ENCODE measurements at regions not wholly inside any gene's neighbourhood (a gene's known extent, or its start where the extent isn't known, plus 50 kb on each side); places are given as distances from the start of the nearest gene placed in this dataset.

DNA sequence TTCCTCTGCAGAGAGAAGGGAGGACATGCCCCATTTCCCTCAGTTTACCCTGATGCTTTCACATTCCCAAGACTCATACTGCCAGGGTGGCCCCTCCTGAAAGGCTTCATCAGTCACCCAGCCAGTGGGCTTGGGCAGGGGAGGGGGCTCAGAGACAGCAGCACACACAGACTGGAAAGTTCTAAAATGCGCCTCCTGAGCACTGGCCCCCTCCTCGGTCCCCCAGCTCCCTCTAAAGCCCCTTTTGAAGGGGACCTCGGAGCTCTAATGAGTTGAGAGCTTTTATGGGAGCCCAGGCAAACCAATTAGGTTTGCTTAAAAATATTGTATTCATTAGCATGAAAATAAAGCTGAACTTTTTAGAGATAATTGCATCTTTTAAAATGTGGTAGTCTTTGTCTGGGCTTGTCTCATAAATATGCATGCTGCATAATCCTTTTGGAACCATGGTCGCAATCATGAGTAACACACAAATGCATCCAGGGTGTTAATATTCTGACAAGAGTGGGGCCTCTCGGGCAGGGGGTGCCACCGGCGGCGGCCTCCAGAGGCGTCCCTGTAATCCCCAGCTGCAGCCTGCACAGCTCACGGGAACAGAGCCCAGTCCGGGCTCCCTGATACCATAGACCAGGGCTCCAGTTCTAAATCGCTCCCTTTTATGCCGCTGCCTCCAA is 78.5 kb downstream of the RPLP1 start:
- DNase-seq: no peak

DNA sequence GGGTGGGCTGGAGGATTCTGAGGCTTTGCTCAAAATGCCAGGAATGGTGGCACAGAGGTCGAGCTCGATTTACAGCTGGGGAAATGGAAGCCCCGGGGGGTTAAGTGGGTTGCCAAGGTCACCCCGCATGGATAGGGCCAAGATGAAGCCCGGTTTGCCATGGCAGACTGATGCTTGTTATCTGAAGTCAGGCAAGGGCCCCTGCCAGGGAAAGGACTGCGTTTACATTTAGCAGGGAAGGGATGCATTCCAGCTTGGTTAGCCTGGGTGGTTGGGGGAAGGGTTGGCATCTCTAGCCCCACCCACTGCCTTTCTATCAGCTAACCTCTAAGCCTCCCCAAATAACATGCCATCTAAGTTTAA is 79.0 kb downstream of the RPLP1 start:
- no peak for DNase-seq

DNA sequence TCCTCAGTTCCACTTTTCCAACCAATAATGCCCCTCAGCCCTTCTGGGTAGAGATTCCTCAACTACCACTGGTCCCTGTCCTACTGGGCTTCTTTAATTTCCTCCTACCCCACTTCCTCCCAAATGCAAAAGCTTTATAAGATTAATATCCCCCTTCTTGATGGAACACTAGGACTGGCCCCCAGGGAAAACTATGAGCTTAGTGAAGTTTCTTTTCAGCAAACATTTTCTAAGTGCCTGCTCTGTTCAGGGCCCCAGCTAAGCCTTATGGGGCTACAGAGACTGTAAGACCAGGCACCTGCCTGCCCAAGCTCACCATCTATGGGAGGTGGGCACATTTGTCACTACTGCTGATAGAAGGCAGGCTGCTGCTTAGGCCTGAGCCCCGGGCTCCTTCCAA is 79.4 kb downstream of the RPLP1 start:
- DNase-seq: no peak

DNA sequence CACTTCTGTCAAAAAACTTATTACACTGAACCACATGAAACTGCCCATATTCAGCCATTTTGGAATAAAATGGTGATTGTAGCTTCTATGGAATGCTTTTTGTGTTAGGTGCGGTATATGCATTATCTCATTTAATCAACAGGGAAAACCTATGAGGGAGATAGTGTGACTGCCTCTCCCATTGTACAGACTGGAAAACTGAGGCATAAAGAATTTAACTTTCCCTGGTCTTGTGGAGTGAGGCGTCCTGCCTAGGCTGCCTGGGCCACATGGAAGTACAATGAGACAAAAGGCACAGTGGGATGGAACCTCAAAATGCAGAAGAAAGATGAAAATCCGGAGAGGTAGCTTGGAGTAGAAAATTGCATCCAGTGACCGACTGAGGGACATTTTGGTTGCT is 80.2 kb downstream of the RPLP1 start:
- no peak for DNase-seq

DNA sequence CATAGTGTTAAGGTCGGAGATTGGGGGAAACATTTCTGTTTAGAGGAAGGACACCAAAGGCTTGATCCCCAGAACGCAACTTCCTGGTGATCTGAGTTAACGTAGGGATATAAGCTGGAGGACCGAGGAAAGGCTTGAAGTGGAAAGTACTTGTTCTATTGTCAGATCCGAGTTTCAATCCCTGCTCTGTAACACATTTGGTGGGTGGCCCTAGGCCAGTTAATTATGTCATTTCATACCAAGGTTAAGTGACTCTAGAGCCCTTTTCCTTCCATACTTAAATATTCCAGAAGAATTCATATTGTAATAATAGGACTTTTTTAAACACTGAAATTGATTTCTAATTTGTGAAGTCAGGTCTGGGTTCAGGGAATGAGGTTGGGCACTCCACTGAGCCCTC is 80.9 kb downstream of the RPLP1 start:
- DNase-seq: no peak

DNA sequence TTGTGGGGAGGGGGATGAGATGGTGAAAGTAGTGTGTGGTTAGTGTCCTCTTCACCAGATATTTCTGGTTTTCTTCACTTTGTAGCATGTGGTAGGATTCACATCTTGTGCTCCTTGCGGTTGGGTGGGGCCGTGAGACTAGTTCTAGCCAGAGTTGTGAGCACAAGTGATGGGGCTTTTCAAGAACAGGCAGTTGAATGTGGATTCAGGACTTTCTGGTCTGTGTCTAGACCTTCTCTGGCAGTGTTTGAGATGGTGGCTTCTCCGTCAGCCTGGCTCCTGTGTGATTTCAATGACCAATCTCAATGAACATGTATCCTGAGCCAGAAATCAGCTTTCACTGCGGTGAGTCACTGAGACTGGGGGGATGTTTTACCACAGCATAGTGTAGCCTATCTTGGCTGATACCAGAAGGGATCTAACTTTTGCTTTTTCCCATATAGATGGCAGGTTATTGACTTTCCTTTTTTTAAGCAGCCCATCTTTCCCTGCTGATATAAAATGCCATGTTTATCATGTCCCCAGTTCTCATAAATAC is 82.6 kb downstream of the RPLP1 start:
- DNase-seq: no peak

DNA sequence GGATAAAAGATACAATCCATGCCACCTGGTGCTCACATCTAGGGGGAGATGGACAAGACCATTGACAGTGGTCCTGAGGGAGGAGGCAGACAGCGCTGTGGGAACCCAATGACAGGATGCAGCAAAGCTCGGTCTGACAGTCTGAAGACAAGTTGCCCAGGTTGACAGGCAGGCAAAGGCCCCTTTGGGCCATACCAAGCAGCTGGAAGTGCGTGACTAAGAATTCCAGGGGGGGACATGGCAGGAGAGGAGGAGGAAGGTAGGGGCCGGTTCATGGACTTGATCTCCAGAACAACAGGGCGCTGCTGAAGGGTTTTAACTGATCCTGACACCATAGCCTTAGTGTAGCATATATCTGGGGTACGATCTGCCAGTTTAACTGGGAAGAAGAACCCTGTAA is 83.4 kb downstream of the RPLP1 start:
- DNase-seq: no peak

DNA sequence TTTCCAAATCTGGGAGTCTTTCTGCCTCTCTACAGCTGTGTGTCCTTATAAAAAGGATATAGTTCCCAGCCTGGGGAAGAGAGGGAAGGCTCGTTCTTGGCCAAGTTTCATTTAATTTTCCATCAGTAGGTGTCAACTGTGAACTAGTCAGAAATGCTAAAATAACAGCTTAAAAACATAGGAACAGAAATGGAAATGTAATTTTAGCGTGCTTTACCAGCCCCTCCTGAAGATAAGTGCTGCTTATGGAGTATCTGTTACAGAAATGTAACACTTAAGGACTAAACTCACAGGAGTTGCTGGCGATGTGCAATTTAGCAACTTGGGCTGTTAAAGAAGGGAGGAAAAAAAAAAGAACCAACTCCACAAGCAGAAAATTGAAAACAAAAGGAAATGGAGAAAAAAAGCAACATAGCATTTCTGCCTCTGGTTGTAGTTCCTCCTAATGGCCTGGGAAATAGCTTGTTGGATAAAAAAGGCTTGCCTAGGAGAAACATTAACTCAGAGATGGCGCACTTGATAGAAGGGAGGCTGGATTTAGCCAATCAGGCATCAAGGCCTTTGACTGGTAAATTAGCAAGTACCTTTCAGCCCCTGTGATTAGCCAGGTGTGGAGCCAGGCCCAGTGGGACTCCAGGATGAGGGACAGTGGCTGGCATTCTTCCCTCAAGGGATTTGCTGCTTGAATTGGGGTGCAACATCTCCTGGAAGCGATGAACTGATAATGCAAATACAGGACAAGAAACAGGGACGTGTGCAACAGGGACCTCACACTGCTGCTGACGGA is 84.3 kb downstream of the RPLP1 start:
- no peak for DNase-seq

DNA sequence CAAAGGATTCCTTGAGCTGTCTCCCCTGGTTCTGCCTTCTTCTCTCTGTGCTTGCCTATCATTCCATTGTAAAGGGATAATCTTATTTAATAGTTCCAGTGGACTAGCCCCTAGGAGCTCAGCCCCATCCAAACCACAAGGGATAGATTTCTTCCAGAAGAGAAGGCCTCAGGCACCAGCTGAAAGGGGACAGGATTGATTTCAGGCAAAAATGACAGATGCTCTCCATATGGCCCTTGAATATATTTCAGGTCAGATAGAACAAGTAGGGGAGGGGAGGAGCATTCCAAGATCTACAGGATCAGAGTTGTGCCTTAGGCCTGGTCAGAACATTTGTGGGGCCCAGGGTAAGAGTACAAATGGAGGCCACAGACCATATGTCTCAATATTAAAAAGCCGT is 85.3 kb downstream of the RPLP1 start:
- DNase-seq: no peak

DNA sequence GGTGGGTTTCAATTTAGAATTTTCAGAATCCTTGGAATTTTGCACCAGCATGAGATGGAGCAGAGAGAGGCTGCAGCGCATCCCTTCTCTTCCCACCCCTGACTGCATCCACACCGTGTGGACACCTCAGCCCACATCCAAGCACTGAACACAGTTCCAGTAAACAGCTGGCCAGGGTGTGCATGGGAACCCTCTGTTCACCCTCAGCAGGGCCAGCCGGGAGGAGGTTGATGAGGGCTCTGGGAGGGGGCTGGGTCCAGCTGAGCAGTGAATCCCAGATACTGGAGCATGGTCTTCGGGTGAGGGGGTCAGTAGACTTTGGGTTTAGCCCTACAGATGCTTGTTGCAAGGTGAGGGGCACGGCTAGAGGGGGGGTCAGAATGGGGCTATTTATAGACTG is 85.8 kb downstream of the RPLP1 start:
- no peak for DNase-seq

DNA sequence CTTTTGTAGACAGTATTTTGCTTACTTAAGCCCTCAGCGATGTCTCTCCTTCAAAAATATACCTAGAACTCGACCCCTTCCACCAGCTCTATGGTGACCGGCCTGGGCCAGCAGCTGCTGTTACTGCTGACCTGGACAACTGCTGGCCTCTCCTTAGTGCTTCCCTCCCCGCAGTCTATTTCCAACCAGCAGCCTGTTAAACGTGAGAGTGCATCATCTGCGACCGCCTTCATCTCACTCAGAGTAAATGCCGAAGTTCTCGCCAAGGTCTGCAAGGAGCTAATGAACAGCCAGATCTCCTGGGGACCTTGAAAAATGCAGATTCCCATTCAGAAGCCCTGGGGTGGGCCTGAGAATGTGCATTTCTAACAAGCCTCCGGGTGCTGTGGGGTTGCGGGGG is 86.7 kb downstream of the RPLP1 start:
- no peak for DNase-seq

DNA sequence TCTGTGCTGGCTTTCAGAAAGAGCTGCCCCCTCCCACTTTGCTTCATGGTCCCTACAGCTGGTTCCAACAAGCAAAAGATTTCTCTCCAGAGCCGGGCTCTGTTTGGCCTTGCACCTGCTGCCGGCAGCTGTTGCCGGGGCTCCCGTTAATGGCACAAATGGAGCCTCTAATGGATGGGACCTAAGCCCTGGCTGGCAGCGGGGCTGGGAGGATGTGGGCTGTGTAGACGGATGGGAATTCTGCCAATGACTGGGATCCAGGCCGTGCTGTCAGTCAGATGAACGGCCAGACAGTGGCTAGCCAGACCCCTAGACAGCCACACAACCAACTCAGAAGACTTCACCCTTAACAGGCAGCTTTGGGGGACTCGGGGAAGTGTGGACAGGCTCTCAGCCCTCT is 88.0 kb downstream of the RPLP1 start:
- DNase-seq: no peak

DNA sequence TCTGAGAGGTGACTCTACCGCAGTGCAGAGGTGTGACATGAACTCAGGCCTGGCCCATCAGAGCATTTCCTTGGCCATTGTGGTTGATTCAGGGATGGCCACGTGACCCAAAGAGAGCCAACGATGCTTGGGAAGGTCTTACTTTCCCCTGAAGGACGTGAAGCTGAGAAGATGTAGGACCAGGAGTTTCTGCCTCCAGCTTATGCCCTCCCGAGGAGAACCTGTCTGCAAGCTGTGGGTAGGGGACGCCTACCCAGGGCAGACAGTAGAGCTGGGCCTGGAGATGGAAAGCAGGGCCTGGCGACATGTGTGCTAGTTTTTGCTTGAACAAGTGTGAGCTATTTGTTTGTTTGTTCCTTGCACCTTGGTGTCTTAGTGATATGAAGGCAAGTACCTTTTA is 89.4 kb downstream of the RPLP1 start:
- DNase-seq: no peak

DNA sequence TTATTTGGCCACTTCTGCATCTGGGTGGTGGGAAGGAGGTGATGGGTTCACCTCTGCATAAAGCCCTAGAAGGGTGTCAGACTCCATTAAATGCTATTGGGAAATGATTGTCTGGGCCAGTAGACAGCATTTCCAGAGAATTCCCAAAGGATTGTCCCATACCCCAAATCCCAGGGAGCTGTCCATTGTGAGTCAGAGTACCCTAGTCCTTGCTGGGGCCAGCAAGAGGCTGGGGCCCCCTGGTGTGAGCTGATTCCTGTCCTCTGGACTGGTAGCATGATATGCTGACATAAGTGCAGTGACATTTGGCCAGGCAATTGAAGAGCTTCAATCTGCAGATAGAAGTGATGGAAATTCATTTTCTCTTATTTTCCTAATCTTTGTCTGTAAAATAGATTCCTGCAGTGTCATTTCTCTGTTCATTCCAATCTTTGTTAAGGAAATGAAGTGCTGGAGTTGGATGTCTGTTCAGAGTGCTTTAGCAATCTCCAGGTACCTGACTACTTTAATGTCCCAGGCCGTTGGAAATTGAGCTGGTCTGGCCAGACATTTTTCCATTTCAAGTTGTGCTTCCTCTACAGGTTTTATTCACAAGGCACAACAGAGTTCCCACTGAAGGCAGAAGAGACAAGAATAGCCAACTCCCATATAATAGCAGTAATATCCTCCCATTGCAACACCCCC is 91.2 kb downstream of the RPLP1 start:
- DNase-seq: no peak

DNA sequence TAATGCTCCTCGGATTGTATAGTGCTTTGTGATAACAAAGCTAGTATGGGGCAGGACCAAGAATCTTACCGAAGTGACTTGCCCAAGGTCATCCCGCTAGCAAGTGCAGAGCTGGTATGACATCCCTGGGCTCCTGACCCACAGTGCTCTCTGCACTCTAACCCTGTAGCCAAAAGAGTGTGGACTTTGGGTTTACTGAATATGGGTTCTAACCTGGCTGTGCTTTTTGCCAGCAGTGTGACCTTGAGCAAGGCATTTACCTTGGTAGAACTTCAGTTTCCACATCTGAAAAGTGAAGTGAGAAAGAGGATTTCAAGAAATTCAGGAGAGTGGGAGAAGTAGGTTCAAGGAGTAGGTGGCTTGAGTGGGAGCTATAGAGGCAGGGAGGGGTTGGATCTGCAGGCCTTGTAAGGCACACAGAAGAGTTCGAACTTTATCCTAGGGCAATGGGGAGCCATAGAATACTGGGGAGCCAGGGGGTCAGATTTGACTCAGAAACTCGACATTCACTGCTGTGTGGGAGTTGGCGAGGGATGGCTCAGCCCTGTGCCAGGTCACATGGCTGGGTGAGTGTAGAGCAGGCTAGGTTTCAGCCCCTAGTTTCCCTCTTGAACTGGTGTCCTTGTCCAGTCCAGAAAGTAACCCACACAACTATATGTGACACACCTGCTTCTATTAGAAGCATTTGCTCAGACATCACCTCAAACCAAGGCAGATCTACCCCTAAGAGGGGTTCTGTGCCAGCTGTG is 91.9 kb downstream of the RPLP1 start:
- DNase-seq: no peak

DNA sequence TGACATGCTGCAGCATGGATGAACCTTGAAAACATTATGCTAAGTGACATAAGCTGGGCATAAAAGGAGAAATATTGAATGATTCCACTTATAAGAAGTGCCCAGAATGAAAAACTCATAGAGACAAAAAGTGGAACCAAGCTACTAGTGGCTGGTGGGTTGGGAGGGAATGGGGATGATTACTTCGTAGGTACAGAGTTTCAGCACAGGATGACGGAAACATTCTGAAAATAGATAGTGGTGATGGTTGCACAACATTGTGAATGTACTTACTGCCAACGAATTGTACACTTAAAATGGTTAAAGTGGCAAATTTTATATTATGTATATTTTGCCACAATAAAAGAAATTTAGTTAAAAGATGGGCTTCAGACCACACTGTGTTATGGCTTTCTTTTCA is 93.6 kb downstream of the RPLP1 start:
- DNase-seq: no peak

DNA sequence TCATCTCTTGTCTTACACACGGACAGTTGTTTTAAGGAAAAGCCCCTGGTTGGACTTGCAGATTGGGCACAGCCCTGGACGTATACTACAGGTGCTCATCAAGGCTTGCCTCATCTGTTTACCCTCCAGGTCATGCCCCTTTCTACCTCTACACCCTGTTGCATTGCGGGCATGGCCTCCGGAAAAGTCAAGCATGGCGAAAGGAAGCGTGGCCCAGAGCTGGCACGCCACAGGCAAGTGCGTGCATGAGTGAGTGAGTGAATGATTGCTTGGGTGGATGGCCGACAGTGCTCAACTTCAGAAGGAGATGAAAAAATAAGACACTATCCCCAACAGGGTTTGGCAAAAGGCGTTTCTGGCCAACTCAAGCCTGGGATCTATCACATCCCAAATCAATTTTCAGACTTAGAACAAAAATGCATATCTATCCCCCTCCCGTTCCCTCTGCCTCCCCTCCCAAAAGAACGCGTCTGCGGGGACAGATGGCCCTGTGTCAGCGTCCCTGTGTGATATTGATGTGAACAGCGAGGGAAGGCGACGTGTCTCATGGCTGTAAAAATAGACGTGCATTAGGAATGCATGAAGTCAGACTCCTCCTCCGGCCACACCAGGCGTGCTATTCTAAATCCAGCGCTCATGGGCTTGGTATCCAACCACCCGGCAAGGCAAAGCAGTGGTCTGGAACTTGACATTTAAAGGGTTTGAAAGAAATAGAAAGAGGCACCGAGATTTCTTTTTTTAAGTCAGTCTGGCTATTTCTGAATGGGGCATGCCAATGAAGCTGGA is 96.0 kb downstream of the RPLP1 start:
- no peak for DNase-seq

DNA sequence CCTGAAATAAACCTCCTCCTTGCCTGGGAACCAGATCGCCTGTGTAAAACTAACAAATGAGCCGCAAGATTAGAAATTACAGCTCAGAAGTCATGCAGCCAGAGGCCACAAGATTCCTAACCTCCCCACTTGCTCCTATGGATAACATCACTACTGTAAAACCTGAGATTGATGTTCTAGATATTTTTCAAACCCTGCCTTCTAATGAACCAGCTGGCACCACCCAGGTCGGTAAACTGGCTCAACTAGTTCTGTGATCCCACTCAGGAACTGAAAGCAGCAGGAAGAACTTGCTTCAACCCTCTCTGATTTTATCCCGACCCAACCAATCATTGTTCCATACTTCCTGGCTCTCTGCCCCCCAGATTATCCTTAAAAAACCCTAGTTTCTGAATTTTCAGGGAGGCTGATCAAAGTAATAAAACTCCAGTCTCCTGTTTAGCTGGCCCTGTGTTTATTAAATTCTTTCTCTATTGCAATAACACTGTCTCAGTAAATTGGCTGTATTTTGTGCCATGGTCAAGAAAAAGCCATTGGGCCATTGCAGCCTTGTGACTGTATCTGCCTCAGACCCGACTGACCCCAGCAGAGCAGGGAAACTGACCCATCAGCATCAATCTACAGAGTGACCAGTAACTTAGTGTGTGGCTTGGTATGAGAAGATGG is 98.9 kb downstream of the RPLP1 start:
- DNase-seq: no peak

DNA sequence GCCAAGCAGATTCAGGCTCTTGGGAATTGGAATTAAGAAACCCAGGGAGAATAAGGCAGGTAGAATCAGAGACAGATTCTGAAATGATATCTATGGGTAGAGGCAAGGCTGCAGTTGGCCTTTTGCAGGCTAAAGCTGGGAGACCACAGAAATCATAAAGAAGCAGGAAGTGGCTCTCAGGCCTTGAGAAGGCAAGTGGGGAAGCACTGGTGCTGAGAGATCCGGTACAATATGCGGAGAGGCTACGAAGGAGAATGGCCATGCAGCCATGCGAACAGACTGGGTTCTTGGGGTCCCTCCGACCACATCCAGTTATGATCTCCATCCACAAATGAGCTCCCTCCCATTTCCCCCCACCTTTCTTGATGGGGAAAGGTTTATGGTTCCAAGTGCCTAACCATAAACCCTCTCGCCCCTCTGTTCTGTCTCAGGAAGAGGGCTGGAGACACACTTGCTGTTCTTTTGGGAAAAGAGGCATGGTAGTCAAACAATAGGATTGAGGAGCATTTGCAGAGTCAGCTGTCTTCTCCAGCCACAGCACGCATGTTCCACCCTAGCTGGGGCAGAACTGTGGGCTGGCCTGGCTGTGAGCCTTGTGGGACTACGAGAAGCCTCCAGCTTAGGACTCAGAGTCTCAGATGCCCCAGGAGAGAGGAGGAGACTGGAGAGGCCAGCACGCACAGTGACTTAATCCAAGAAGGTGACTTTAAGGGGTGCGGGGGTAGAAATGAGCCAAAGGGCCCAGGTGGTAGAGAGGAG is 99.6 kb downstream of the RPLP1 start:
- DNase-seq: no peak

DNA sequence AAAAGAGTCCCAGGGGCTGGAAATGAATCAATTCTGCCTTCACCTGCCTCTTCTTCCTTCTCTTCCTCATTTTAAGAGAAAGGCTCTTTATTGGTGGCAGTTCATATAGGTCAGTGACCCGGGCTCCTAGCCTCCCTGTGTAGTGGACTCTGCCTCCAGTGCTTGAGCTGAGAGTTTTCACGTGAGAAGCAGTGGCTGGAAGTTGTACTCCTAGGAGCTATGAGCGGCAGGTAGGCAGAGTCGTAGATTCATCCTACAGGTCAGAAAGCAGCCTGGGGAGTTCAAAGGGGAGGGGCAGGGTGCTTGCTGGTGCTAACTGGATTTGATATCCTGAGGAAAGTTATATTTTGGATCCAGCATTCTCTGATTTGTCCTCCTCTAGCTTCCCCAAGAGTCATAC is 101.1 kb downstream of the RPLP1 start:
- no peak for DNase-seq
